ENCODE measurements at regions not wholly inside any gene's neighbourhood (a gene's known extent, or its start where the extent isn't known, plus 50 kb on each side); places are given as distances from the start of the nearest gene placed in this dataset.

GRCh38 chr1:59028048-59028447 lies 244.2 kb upstream of the JUN start:
- no peak for TF ChIP-seq CTCF (IDR thresholded peaks at IDR 0.05)

GRCh38 chr1:59029411-59030167 lies 245.7 kb upstream of the JUN start:
- TF ChIP-seq CTCF (IDR thresholded peaks at IDR 0.05): no peak

- no peak for TF ChIP-seq CTCF (IDR thresholded peaks at IDR 0.05)
Observed at GRCh38 chr1:59032228-59032627, 248.4 kb upstream of the JUN start.

GRCh38 chr1:59033761-59034160 lies 249.9 kb upstream of the JUN start:
- no peak for TF ChIP-seq CTCF (IDR thresholded peaks at IDR 0.05)

GRCh38 chr1:59034925-59035324 lies 251.1 kb upstream of the JUN start:
- TF ChIP-seq CTCF (IDR thresholded peaks at IDR 0.05): no peak

- no peak for TF ChIP-seq CTCF (IDR thresholded peaks at IDR 0.05)
Observed at GRCh38 chr1:59039551-59039950, 255.7 kb upstream of the JUN start.

- no peak for TF ChIP-seq CTCF (IDR thresholded peaks at IDR 0.05)
Observed at GRCh38 chr1:59040486-59040885, 256.4 kb upstream of the FGGY start.
